PFSK-1 (cell line): ENCODE measurements at regions not wholly inside any gene's neighbourhood (a gene's known extent, or its start where the extent isn't known, plus 50 kb on each side); places are given as distances from the start of the nearest gene placed in this dataset.

Source experiments
- FOXP2 ChIP-seq: optimal IDR thresholded peaks from 2 replicates; pipeline ENCODE3; 2011; ENCODE audit warnings: borderline replicate concordance, control low read depth, inconsistent platforms; ENCODE audit not compliant: insufficient read depth; ENCODE audit errors: extremely low read length, extremely low read depth
- POLR2AphosphoS5 ChIP-seq: IDR thresholded peaks from 2 replicates; pipeline ENCODE4 v1.6.1; 2012; ENCODE audit warnings: low read depth, mild to moderate bottlenecking, control low read depth, low read length, moderate library complexity
- SIN3A ChIP-seq: IDR thresholded peaks from 2 replicates; pipeline ENCODE4 v1.6.1; 2012; ENCODE audit warnings: mild to moderate bottlenecking, low read length, moderate library complexity, borderline replicate concordance; ENCODE audit not compliant: insufficient read depth
- TAF1 ChIP-seq: IDR thresholded peaks from 2 replicates; pipeline ENCODE4 v1.6.1; 2012; ENCODE audit warnings: low read length, control low read depth, borderline replicate concordance; ENCODE audit not compliant: insufficient read depth
- TF ChIP-seq, protein P1 (sequence below), 2 experiments: IDR thresholded peaks; 2 replicates each; pipeline versions ENCODE4 v1.6.1 to v1.8.0; 2011 to 2012; ENCODE audit warnings: low read depth in 2 of 2, low read length in 2 of 2, control low read depth in 1 of 2, inconsistent platforms in 1 of 2, mild to moderate bottlenecking in 1 of 2, moderate library complexity in 1 of 2; ENCODE audit not compliant: insufficient read depth in 1 of 2

DNA sequence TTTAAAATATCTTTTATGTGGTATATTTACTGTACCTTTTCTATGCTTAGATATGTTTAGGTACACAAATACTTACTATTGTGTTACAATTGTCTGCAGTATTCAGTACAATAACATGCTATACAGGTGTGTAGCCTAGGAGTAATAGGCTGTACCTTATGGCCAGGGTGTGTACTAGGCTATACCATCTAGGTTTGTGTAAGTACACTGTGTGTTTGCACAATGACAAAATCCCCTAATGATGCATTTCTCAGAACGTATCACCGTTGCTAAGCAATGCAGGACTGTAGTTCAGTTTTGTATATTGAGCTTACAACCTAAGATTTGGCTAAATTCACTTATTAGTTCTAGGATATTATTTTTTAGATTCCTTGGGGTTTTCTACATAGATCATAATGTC lies 332.3 kb upstream of the HS6ST1 start:
- TF ChIP-seq, protein P1, sequence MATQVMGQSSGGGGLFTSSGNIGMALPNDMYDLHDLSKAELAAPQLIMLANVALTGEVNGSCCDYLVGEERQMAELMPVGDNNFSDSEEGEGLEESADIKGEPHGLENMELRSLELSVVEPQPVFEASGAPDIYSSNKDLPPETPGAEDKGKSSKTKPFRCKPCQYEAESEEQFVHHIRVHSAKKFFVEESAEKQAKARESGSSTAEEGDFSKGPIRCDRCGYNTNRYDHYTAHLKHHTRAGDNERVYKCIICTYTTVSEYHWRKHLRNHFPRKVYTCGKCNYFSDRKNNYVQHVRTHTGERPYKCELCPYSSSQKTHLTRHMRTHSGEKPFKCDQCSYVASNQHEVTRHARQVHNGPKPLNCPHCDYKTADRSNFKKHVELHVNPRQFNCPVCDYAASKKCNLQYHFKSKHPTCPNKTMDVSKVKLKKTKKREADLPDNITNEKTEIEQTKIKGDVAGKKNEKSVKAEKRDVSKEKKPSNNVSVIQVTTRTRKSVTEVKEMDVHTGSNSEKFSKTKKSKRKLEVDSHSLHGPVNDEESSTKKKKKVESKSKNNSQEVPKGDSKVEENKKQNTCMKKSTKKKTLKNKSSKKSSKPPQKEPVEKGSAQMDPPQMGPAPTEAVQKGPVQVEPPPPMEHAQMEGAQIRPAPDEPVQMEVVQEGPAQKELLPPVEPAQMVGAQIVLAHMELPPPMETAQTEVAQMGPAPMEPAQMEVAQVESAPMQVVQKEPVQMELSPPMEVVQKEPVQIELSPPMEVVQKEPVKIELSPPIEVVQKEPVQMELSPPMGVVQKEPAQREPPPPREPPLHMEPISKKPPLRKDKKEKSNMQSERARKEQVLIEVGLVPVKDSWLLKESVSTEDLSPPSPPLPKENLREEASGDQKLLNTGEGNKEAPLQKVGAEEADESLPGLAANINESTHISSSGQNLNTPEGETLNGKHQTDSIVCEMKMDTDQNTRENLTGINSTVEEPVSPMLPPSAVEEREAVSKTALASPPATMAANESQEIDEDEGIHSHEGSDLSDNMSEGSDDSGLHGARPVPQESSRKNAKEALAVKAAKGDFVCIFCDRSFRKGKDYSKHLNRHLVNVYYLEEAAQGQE (IDR thresholded peaks at IDR 0.05; ENCODE audit: insufficient read depth in 1 of 2, low read depth in 2 of 2, low read length in 2 of 2) = no peak
- no peak for TF ChIP-seq TAF1
- no peak for TF ChIP-seq POLR2AphosphoS5
- TF ChIP-seq FOXP2 = no peak
- no peak for TF ChIP-seq SIN3A

GRCh38 chr2:128654408-128654807 lies 335.7 kb upstream of the HS6ST1 start:
- no peak for TF ChIP-seq TAF1

DNA sequence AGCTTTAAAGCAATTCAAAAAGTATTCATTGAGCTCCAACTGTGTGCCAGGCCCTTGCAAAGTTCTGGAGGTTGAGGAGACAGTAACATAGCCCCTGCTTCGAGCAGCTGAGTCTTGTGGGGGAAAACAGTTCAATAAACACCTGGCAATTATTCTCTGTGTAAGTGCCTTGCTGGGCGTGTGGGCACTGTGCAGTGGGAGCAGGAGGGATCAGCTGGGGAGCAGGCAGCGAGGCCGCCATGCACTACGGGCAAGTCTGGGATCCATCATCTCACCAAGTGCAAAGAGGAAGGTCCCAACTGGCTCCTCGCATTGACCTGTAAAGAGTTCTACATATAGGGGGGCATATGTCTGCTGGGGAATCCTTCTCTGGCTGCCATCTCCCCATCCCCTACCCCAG lies 342.2 kb upstream of the HS6ST1 start:
- TF ChIP-seq, protein P1 (IDR thresholded peaks at IDR 0.05; ENCODE audit: insufficient read depth in 1 of 2, low read depth in 2 of 2, low read length in 2 of 2) = no peak
- TF ChIP-seq FOXP2 (no peak), POLR2AphosphoS5 (no peak), SIN3A (no peak), TAF1 (no peak)

DNA sequence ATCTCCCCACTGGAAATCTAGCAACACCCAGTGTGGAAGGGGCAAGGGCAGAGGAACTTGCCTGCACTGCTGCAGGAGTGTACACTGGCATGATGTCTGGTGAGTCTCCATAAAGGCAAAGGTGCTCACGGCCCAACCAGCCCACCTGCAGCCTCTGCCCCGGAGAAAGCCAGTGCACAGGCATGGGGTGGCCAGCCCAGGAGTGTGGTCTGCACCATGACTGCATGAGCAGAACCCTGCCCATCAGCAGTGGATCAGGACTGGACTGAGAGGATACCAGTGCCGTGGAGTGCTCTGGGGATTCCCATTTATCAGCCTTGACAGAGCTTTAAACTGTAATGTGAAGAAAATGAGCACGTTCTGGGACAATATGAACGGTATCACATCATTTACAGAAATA lies 342.6 kb upstream of the HS6ST1 start:
- no peak for TF ChIP-seq FOXP2
- no peak for TF ChIP-seq TAF1
- TF ChIP-seq POLR2AphosphoS5 = no peak

DNA sequence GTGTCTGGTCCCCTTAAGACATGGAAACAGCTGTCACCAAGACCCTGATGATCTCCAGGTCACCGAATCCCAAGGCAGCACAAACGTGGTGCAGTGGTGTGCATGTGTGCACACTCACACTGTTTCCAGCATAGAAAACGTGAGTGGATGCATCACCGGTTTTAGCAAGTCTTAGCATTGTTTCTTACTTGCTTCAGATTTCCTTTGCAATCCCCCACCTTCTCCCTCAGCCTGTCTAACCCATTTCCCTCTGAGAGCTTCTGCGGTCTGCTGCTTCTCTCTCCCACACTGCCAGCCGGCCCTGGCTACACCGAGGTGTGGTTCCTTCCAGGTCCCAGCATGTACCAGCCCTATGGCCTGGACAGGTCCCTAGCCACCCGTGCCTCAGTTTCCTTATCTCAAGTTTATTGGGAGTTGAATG lies 343.4 kb upstream of the HS6ST1 start:
- TF ChIP-seq POLR2AphosphoS5 (no peak), TAF1 (no peak), SIN3A (no peak), FOXP2 (no peak)
- TF ChIP-seq, protein P1 (IDR thresholded peaks at IDR 0.05; ENCODE audit: insufficient read depth in 1 of 2, low read depth in 2 of 2, low read length in 2 of 2) = no peak

DNA sequence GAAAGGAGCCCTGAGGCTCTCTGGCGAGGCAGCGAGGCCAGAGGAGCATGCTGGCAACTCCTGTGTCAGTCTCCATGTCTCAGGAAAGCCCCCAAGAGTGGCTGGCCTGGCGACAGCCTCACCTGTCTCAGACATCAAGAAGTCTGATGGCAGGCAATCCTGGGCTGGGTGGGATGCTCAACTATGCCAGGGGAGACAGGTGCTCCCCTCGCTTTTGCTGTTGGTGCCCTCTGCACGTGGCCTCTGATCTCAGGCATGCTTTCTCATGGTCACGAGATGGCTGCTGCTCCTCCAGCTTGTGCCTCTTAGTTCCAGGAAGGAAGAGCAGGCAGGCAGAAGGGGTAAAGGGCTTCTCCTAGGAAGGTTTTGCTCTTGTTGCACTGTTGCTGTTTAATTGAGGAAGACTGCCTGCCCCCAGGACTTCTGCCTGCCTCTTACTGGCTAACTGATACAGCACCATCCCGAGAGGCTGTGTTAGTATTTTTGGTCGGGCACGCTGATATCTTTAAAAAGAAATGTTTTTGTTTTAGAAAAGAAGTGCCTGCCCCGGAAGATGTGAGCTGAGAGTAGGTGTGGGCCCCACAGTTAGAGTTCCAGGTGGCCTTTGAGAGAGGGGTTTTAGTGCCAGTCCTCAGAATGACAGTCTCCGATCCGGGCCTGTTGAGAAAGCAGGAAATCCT lies 344.8 kb upstream of the HS6ST1 start:
- TF ChIP-seq SIN3A (no peak), TAF1 (no peak), POLR2AphosphoS5 (no peak), FOXP2 (no peak)
- TF ChIP-seq, protein P1 (IDR thresholded peaks at IDR 0.05; ENCODE audit: insufficient read depth in 1 of 2, low read depth in 2 of 2, low read length in 2 of 2) = no peak
